ENCODE measurements at regions not wholly inside any gene's neighbourhood (a gene's known extent, or its start where the extent isn't known, plus 50 kb on each side); places are given as distances from the start of the nearest gene placed in this dataset.

- Histone ChIP-seq H3K9me3 (ENCODE audit: insufficient read depth, low read depth, low read length) (no peaks in the 10 kb centered on the region), H2AFZ (ENCODE audit: low read length) (no peak overlapping the region), H3K79me2 (ENCODE audit: insufficient read depth, low read length) (no peaks in the 10 kb centered on the region), H3K4me2 (ENCODE audit: low read depth, low read length, poor library complexity, severe bottlenecking) (no peak overlapping the region), H3K36me3 (ENCODE audit: insufficient read depth, low read length) (no peaks in the 10 kb centered on the region), H3F3A (ENCODE audit: low read depth) (no peaks in the 10 kb centered on the region), H3K9me2 (replicated peaks; ENCODE audit: low read depth, low read length) (no peaks in the 10 kb centered on the region), H4K20me1 (ENCODE audit: insufficient read depth, low read length, poor library complexity, severe bottlenecking) (no peaks in the 10 kb centered on the region), H3K9ac (ENCODE audit: low read depth, low read length, poor library complexity, severe bottlenecking) (no peak overlapping the region), H3K4me1 (ENCODE audit: insufficient read depth, low read length, poor library complexity, severe bottlenecking) (peaks cover 2% of the 10 kb centered on the region), H3K4me3 (ENCODE audit: low read length, poor library complexity, severe bottlenecking) (no peak overlapping the region), H3K27me3 (ENCODE audit: insufficient read depth, low read length, poor library complexity, severe bottlenecking) (no peaks in the 10 kb centered on the region)
- TF ChIP-seq CTCF (conservative IDR thresholded peaks at IDR 0.05; ENCODE audit: low read length) (no peak), EZH2phosphoT487 (IDR thresholded peaks at IDR 0.05; ENCODE audit: borderline replicate concordance) (no peak)
These were observed 137.5 kb downstream of the SNX10 start for GRCh38 chr7:26429168-26429567.

- H3K9me3 ChIP-seq (ENCODE audit: insufficient read depth, low read depth, low read length), result no peaks in the 10 kb centered on the region
- H3K4me3 ChIP-seq (ENCODE audit: low read length, poor library complexity, severe bottlenecking), result no peak overlapping the region
- H3K36me3 ChIP-seq (ENCODE audit: insufficient read depth, low read length), result no peaks in the 10 kb centered on the region
- H3K27me3 ChIP-seq (ENCODE audit: insufficient read depth, low read length, poor library complexity, severe bottlenecking), result no peaks in the 10 kb centered on the region
- no peaks in the 10 kb centered on the region for H4K20me1 ChIP-seq (ENCODE audit: insufficient read depth, low read length, poor library complexity, severe bottlenecking)
- TF ChIP-seq CTCF (conservative IDR thresholded peaks at IDR 0.05; ENCODE audit: low read length) (no peak), EZH2phosphoT487 (IDR thresholded peaks at IDR 0.05; ENCODE audit: borderline replicate concordance) (no peak)
- no peak overlapping the region for H3K9ac ChIP-seq (ENCODE audit: low read depth, low read length, poor library complexity, severe bottlenecking)
- peak overlapping the region; percentile 23 for H3K4me2 ChIP-seq (ENCODE audit: low read depth, low read length, poor library complexity, severe bottlenecking)
- H2AFZ ChIP-seq (ENCODE audit: low read length), result no peak overlapping the region
- H3K79me2 ChIP-seq (ENCODE audit: insufficient read depth, low read length), result no peaks in the 10 kb centered on the region
- H3F3A ChIP-seq (ENCODE audit: low read depth), result no peaks in the 10 kb centered on the region
- no peaks in the 10 kb centered on the region for H3K9me2 ChIP-seq (replicated peaks; ENCODE audit: low read depth, low read length)
- peaks cover 25% of the 10 kb centered on the region for H3K4me1 ChIP-seq (ENCODE audit: insufficient read depth, low read length, poor library complexity, severe bottlenecking)
These were observed 143.3 kb downstream of the SNX10 start for GRCh38 chr7:26434974-26435373.

GRCh38 chr7:26437003-26437532 is 145.4 kb downstream of the SNX10 start:
- Histone ChIP-seq H2AFZ (ENCODE audit: low read length) (0 out of 2 replicates have a peak overlapping the region, but pooled peaks have one; percentile 36), H4K20me1 (ENCODE audit: insufficient read depth, low read length, poor library complexity, severe bottlenecking) (no peaks in the 10 kb centered on the region), H3F3A (ENCODE audit: low read depth) (no peaks in the 10 kb centered on the region), H3K9ac (ENCODE audit: low read depth, low read length, poor library complexity, severe bottlenecking) (no peak overlapping the region), H3K9me2 (replicated peaks; ENCODE audit: low read depth, low read length) (no peaks in the 10 kb centered on the region), H3K4me3 (ENCODE audit: low read length, poor library complexity, severe bottlenecking) (no peak overlapping the region), H3K27me3 (ENCODE audit: insufficient read depth, low read length, poor library complexity, severe bottlenecking) (no peaks in the 10 kb centered on the region), H3K4me1 (ENCODE audit: insufficient read depth, low read length, poor library complexity, severe bottlenecking) (peaks cover 36% of the 10 kb centered on the region), H3K4me2 (ENCODE audit: low read depth, low read length, poor library complexity, severe bottlenecking) (no peak overlapping the region), H3K9me3 (ENCODE audit: insufficient read depth, low read depth, low read length) (no peaks in the 10 kb centered on the region), H3K36me3 (ENCODE audit: insufficient read depth, low read length) (no peaks in the 10 kb centered on the region), H3K79me2 (ENCODE audit: insufficient read depth, low read length) (no peaks in the 10 kb centered on the region)
- TF ChIP-seq EZH2phosphoT487 (IDR thresholded peaks at IDR 0.05; ENCODE audit: borderline replicate concordance) (no peak), CTCF (conservative IDR thresholded peaks at IDR 0.05; ENCODE audit: low read length) (no peak)
